ENCODE measurements at regions not wholly inside any gene's neighbourhood (a gene's known extent, or its start where the extent isn't known, plus 50 kb on each side); places are given as distances from the start of the nearest gene placed in this dataset.
"Not testable (repeated sequence)": the region's sequence is repeated elsewhere in the genome, so short reads cannot be mapped to it uniquely, and the experiment has no call there.

- Mint-ChIP-seq H3K4me3 (no peak overlapping the region), H3K4me1 (peaks cover 13 to 21% (median 14%) of the 10 kb centered on the region in 4 donors), H3K27me3 (peaks cover 0 to 14% (median 5%) of the 10 kb centered on the region in 5 donors), H3K9me3 (peaks cover 0 to 8% (median 5%) of the 10 kb centered on the region in 9 donors), H3K27ac (no peak overlapping the region), H3K36me3 (peaks cover 0 to 7% (median 3%) of the 10 kb centered on the region in 3 donors)
- DNase-seq = no peak
- ATAC-seq = no peak
- POLR2A ChIA-PET = no interaction called here
These were observed 164.0 kb downstream of the ADSS2 start for GRCh38 chr1:244287726-244288125.

DNA sequence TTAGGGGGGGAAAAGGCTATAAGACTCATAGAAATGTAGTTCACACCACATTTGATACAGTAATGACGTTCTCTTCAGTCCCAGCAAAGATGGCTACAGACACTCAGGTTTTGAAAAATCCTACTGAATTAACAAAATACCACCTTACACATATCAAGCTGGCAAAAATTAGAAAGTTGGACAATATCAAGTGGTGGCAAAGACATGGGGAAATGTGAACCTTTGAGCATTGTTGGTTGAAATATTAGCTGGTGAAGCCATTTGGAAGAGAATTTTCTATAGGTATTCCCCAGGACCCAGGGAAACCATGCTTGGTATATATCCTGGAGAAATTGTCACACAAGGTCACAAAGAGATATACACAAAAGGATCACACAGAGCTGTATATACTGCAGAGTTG is 163.0 kb downstream of the ADSS2 start:
- peaks cover 0 to 8% (median 5%) of the 10 kb centered on the region in 9 donors for H3K9me3 Mint-ChIP-seq
- H3K27me3 Mint-ChIP-seq = peaks cover 0 to 14% (median 4%) of the 10 kb centered on the region in 5 donors
- no peak overlapping the region for H3K4me3 Mint-ChIP-seq
- H3K27ac Mint-ChIP-seq = no peak overlapping the region
- POLR2A ChIA-PET = no interaction called here
- H3K4me1 Mint-ChIP-seq = peaks cover 13 to 21% (median 14%) of the 10 kb centered on the region in 4 donors
- DNase-seq (no peak), ATAC-seq (no peak)
- H3K36me3 Mint-ChIP-seq = peaks cover 0 to 7% (median 3%) of the 10 kb centered on the region in 3 donors

- DNase-seq = no peak
- H3K4me3 Mint-ChIP-seq = peak overlapping the region in 2 of 10 donors; percentile 4 to 55
- H3K27ac Mint-ChIP-seq = peak overlapping the region in 1 of 10 donors; percentile 24
- POLR2A ChIA-PET = no interaction called here
- peaks cover 13 to 21% (median 14%) of the 10 kb centered on the region in 4 donors for H3K4me1 Mint-ChIP-seq
- peaks cover 0 to 8% (median 5%) of the 10 kb centered on the region in 9 donors for H3K9me3 Mint-ChIP-seq
- ATAC-seq = no peak
- peaks cover 0 to 12% (median 4%) of the 10 kb centered on the region in 5 donors for H3K27me3 Mint-ChIP-seq
- H3K36me3 Mint-ChIP-seq = peaks cover 0 to 7% (median 3%) of the 10 kb centered on the region in 3 donors
These were observed 161.5 kb downstream of the ADSS2 start for GRCh38 chr1:244289991-244290785.

DNA sequence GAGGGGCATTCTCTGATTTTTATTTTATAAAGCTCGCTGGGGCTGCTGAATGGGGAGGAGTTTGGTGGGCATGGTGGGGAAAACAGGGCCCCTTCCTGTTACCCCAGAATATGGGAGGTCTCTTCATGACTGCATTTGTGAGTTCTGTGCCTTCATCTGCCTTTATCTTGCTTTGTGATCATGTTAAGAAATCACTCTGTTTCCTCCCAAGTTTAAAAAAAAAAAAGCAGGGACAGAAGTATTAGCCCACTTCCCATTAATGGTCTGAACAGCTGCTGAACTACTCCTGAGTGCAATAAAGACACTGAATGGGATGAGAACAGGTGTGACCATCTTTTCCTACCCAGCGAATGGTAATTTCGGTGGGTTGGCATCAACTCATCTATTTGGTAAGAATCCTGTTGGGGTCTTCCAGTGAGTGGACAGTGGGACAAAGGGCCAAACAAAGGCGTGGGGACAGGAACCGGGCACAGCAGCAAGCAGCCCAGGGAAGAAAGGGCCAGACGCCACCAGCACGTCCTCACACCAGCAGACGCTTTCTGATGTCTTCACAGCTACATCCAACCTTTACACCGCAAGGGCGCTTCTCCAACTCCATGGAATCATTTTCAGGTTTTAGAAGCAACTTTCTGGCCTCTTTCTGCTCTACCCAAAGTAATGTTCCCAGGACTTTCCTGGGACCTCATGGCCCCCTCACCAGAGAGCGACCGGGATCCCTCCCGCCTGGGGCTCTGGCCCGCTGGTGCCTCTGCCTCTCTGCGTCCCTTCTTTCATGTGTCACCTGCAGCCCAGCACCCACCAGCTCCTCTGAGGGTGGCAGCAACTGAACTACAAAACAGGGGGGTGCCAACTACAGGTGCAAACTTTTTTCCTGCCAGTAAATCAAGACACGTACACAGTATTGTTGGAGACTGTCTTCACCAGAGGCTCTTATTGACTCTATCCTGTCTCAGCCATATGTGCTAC is 160.2 kb downstream of the ADSS2 start:
- H3K9me3 Mint-ChIP-seq = peaks cover 0 to 8% (median 5%) of the 10 kb centered on the region in 9 donors
- POLR2A ChIA-PET = interaction anchor here (0.5 kb wide), 1 partner anchor 783 kb away, joined by 4 read pairs; no protein-coding TSS in a partner anchor
- DNase-seq (no peak), ATAC-seq (no peak)
- peaks cover 0 to 12% (median 4%) of the 10 kb centered on the region in 5 donors for H3K27me3 Mint-ChIP-seq
- peak overlapping the region in 3 of 10 donors; percentile 3 to 59 (median 48) for H3K4me3 Mint-ChIP-seq
- peaks cover 13 to 21% (median 14%) of the 10 kb centered on the region in 4 donors for H3K4me1 Mint-ChIP-seq
- H3K36me3 Mint-ChIP-seq = peaks cover 0 to 7% (median 3%) of the 10 kb centered on the region in 3 donors
- H3K27ac Mint-ChIP-seq = peak overlapping the region in 1 of 10 donors; percentile 84

DNA sequence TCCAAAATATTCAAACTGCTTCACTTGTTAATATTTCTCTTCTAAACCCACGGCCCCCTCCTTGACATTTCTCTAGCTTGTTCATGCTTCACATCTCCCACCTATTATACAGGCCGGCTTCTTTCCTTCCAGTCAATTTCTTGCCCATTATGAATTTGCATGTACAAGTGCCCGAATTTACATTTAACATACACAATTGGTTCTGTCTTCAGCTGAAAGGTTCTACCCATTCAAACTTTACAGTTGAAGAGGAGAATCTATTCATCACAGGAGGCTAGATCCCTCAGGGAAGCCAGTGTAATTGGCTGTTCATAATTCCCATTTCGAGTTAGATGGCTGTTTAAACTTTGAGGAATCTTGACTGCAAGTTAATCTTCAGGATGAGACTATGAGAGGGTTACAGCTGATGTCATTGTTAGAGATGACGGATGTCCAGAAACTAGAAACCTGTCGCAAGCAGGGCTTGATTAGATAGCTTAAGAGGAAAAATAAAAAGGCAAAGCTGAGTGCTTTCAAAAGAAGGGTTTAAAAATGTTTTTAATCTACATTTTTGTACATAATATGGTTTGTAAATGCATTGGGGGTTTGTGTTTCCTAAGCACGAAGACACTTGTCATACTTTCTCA is 157.0 kb downstream of the ADSS2 start:
- Mint-ChIP-seq H3K27ac (no peak overlapping the region), H3K9me3 (peaks cover 0 to under 1% (median 0%) of the 10 kb centered on the region in 9 donors), H3K27me3 (peaks cover 0 to 13% (median 3%) of the 10 kb centered on the region in 5 donors), H3K36me3 (no peaks in the 10 kb centered on the region), H3K4me3 (peak overlapping the region in 1 of 10 donors; percentile 20), H3K4me1 (peaks cover 18 to 29% (median 27%) of the 10 kb centered on the region in 4 donors)
- POLR2A ChIA-PET = no interaction called here
- DNase-seq = no peak
- ATAC-seq = no peak

- POLR2A ChIA-PET = no interaction called here
These were observed 155.7 kb downstream of the ADSS2 start for GRCh38 chr1:244296003-244296402.

DNA sequence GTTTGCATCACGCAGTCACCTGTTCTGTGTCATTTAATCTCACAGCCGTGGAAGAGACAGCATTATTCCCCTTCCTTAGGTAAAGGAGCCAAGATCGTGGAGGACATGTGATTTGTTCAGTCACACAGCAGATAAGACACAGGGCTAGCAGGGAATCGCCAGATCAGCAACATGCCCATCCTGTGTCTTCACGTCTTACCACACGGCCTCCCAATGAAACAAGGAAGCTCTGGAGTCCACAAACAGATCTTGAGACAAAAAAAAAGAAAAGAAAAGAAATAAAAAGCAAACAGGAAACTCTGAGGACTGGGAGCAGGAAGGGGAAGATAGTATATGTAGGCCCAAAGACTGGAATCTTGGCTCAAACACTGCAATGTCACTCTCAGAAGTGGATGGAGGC is 155.3 kb downstream of the ADSS2 start:
- ATAC-seq (no peak), DNase-seq (no peak)
- Mint-ChIP-seq H3K36me3 (no peaks in the 10 kb centered on the region), H3K4me3 (no peak overlapping the region), H3K4me1 (peaks cover 8 to 21% (median 17%) of the 10 kb centered on the region in 4 donors), H3K27me3 (peaks cover 0 to 7% (median 0%) of the 10 kb centered on the region in 5 donors), H3K9me3 (no peaks in the 10 kb centered on the region), H3K27ac (peak overlapping the region in 2 of 10 donors; percentile 19 to 57)
- POLR2A ChIA-PET = no interaction called here

More at GRCh38 chr1:244296003-244296402, 155.7 kb downstream of the ADSS2 start:
- no peak overlapping the region for H3K4me3 Mint-ChIP-seq
- ATAC-seq (no peak), DNase-seq (no peak)
- no peaks in the 10 kb centered on the region for H3K9me3 Mint-ChIP-seq
- H3K27ac Mint-ChIP-seq = no peak overlapping the region
- H3K27me3 Mint-ChIP-seq = peaks cover 0 to 7% (median 0%) of the 10 kb centered on the region in 5 donors
- peaks cover 13 to 25% (median 21%) of the 10 kb centered on the region in 4 donors for H3K4me1 Mint-ChIP-seq
- no peaks in the 10 kb centered on the region for H3K36me3 Mint-ChIP-seq

- Mint-ChIP-seq H3K27ac (peak overlapping the region in 2 of 10 donors; percentile 10 to 43), H3K27me3 (peaks cover 0 to 3% (median 0%) of the 10 kb centered on the region in 5 donors), H3K9me3 (no peaks in the 10 kb centered on the region), H3K4me3 (no peak overlapping the region), H3K36me3 (no peaks in the 10 kb centered on the region), H3K4me1 (peaks cover 5 to 16% (median 12%) of the 10 kb centered on the region in 4 donors)
- DNase-seq (no peak), ATAC-seq (no peak)
- POLR2A ChIA-PET = no interaction called here
These were observed 154.6 kb downstream of the ADSS2 start for GRCh38 chr1:244297087-244297486.

- no peaks in the 10 kb centered on the region for H3K9me3 Mint-ChIP-seq
- POLR2A ChIA-PET = no interaction called here
- DNase-seq (peak in 1 of 10 donors; percentile 12), ATAC-seq (no peak)
- H3K27me3 Mint-ChIP-seq = peaks cover 0 to 3% (median 0%) of the 10 kb centered on the region in 5 donors
- H3K27ac Mint-ChIP-seq = peak overlapping the region in 3 of 10 donors; percentile 9 to 60 (median 31)
- H3K4me1 Mint-ChIP-seq = peaks cover 5 to 16% (median 11%) of the 10 kb centered on the region in 4 donors
- H3K36me3 Mint-ChIP-seq = no peaks in the 10 kb centered on the region
- H3K4me3 Mint-ChIP-seq = peak overlapping the region in 2 of 10 donors; percentile 15 to 50
These were observed 154.1 kb downstream of the ADSS2 start for GRCh38 chr1:244297616-244298015.

DNA sequence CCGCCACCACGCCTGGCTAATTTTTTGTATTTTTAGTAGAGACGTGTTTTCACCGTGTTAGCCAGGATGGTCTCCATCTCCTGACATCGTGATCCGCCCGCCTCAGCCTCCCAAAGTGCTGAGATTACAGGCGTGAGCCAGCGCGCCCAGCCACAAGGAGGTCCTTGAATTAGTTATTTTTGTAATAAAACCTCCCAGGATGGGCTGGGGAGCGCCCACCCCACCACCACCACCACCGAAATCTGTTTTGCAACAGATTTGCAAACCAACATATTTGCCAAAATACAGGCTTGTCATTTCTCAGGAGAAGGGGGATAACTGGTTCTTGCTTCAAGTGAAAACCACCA is 151.7 kb downstream of the ADSS2 start:
- not testable (repeated sequence) for H3K9me3 Mint-ChIP-seq, ATAC-seq, H3K36me3 Mint-ChIP-seq
- DNase-seq = peak in 1 of 10 donors; percentile 13
- Mint-ChIP-seq H3K4me3 (peak overlapping the region in 9 of 10 donors; percentile 74 to 90 (median 86)), H3K27me3 (peaks cover 0 to 11% (median 0%) of the 10 kb centered on the region in 5 donors), H3K27ac (peak overlapping the region; percentile 83 to 98 (median 92)), H3K4me1 (peaks cover 5 to 21% (median 11%) of the 10 kb centered on the region in 4 donors)
- POLR2A ChIA-PET = interaction anchor here (0.7 to 1.0 kb wide), 3 partner anchors 29 to 1044 kb away, joined by 3 to 7 read pairs (median 3); partner anchors contain the start of gene SDCCAG8

DNA sequence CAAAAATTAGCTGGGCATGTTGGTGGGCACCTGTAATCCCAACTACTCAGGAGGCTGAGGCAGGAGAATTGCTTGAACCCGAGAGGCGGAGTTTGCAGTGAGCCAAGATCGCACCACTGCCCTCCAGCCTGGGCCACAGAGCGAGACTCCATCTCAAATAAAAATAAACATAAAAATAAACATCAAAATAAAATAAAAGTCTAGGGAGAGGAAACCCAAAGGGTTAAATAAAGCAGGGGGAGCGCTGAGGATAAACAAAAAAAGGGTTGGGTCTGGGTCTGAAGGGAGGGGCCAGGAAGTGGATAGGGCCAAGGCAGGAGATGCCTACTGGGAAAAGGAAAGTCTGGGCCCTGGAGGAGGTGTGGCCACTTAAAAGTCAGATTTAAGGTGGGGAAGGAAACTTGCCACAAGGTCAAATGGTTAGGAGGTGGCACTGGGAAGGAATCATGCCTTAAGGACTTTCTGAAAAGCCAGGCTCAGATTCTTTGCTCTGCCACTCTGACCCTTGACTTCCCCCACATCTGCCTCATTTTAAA is 150.0 kb downstream of the ADSS2 start:
- DNase-seq (no peak), ATAC-seq (no peak)
- Mint-ChIP-seq H3K9me3 (no peaks in the 10 kb centered on the region), H3K4me3 (peak overlapping the region in 2 of 10 donors; percentile 48 to 54), H3K27ac (peak overlapping the region in 1 of 10 donors; percentile 88), H3K4me1 (peaks cover 5 to 22% (median 11%) of the 10 kb centered on the region in 4 donors), H3K27me3 (peaks cover 0 to 8% (median 0%) of the 10 kb centered on the region in 5 donors), H3K36me3 (no peaks in the 10 kb centered on the region)
- POLR2A ChIA-PET = no interaction called here
